ENCODE measurements at regions not wholly inside any gene's neighbourhood (a gene's known extent, or its start where the extent isn't known, plus 50 kb on each side); places are given as distances from the start of the nearest gene placed in this dataset.

DNA sequence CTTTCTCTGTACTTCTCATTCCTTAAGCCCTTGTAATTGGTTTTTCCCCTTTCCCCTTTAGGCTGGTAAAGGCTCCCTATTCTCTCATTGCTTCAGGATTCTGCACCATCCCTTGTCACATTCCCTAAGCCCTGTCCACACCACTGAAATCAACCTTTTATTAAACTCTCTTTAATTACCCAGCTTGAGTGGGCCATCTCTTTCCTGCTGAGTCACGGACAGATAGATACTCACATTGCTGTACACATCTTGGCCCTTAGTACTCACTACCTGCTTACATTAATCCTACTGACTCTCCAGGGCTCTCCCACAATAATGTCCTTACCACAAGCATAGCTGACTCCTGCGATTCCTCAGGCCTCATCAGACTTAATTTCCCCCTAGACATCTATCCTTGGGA is 94.0 kb upstream of the PCGF5 start:
- POLR2A ChIA-PET (ENCODE audit: low non-redundant PET) = no interaction called here
- no TSS peak for BruUV-seq (replicated peaks)
- CTCF ChIA-PET = no interaction called here

GRCh38 chr10:91127341-91128082 is 93.0 kb upstream of the PCGF5 start:
- no TSS peak for BruUV-seq (replicated peaks)
- CTCF ChIA-PET = no interaction called here
- POLR2A ChIA-PET (ENCODE audit: low non-redundant PET) = no interaction called here
- H3K36me3 ChIP-seq (ENCODE audit: insufficient read depth, low read length, poor library complexity, severe bottlenecking) = no peaks in the 10 kb centered on the region
- H3K4me3 ChIP-seq (ENCODE audit: low read depth, low read length, poor library complexity, severe bottlenecking) = no peak overlapping the region
- TF ChIP-seq, protein P1, sequence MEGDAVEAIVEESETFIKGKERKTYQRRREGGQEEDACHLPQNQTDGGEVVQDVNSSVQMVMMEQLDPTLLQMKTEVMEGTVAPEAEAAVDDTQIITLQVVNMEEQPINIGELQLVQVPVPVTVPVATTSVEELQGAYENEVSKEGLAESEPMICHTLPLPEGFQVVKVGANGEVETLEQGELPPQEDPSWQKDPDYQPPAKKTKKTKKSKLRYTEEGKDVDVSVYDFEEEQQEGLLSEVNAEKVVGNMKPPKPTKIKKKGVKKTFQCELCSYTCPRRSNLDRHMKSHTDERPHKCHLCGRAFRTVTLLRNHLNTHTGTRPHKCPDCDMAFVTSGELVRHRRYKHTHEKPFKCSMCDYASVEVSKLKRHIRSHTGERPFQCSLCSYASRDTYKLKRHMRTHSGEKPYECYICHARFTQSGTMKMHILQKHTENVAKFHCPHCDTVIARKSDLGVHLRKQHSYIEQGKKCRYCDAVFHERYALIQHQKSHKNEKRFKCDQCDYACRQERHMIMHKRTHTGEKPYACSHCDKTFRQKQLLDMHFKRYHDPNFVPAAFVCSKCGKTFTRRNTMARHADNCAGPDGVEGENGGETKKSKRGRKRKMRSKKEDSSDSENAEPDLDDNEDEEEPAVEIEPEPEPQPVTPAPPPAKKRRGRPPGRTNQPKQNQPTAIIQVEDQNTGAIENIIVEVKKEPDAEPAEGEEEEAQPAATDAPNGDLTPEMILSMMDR (conservative IDR thresholded peaks at IDR 0.05; ENCODE audit: low read depth, low read length) = no peak
- no peak for TF ChIP-seq EZH2 (IDR thresholded peaks at IDR 0.05; ENCODE audit: borderline replicate concordance, low read depth, low read length, poor library complexity, severe bottlenecking)
- no peak for DNase-seq (ENCODE audit: low spot score)
- intact Hi-C loops (cut with micrococcal nuclease; ENCODE audit: unreplicated experiment) = no loop called here
- H3K27ac ChIP-seq (ENCODE audit: low read depth, low read length, poor library complexity, severe bottlenecking) = no peak overlapping the region
- H3K27me3 ChIP-seq (replicated peaks; ENCODE audit: insufficient read depth, low read depth, low read length, poor library complexity) = no peaks in the 10 kb centered on the region
- no peaks in the 10 kb centered on the region for H3K4me1 ChIP-seq (ENCODE audit: insufficient read depth, low read length, poor library complexity, severe bottlenecking)
- H3K9me3 ChIP-seq (ENCODE audit: low read depth, low read length, poor library complexity, severe bottlenecking) = no peaks in the 10 kb centered on the region

More for the DNA sequence above, 94.0 kb upstream of the PCGF5 start:
- intact Hi-C loops (cut with micrococcal nuclease; ENCODE audit: unreplicated experiment) = no loop called here
- Histone ChIP-seq H3K4me3 (ENCODE audit: low read depth, low read length, poor library complexity, severe bottlenecking) (no peak overlapping the region), H3K36me3 (ENCODE audit: insufficient read depth, low read length, poor library complexity, severe bottlenecking) (no peaks in the 10 kb centered on the region), H3K27me3 (replicated peaks; ENCODE audit: insufficient read depth, low read depth, low read length, poor library complexity) (no peaks in the 10 kb centered on the region), H3K27ac (ENCODE audit: low read depth, low read length, poor library complexity, severe bottlenecking) (no peak overlapping the region), H3K9me3 (ENCODE audit: low read depth, low read length, poor library complexity, severe bottlenecking) (no peaks in the 10 kb centered on the region), H3K4me1 (ENCODE audit: insufficient read depth, low read length, poor library complexity, severe bottlenecking) (no peaks in the 10 kb centered on the region)
- TF ChIP-seq, protein P1 (conservative IDR thresholded peaks at IDR 0.05; ENCODE audit: low read depth, low read length) = no peak
- TF ChIP-seq EZH2 (IDR thresholded peaks at IDR 0.05; ENCODE audit: borderline replicate concordance, low read depth, low read length, poor library complexity, severe bottlenecking) = no peak
- no peak for DNase-seq (ENCODE audit: low spot score)

DNA sequence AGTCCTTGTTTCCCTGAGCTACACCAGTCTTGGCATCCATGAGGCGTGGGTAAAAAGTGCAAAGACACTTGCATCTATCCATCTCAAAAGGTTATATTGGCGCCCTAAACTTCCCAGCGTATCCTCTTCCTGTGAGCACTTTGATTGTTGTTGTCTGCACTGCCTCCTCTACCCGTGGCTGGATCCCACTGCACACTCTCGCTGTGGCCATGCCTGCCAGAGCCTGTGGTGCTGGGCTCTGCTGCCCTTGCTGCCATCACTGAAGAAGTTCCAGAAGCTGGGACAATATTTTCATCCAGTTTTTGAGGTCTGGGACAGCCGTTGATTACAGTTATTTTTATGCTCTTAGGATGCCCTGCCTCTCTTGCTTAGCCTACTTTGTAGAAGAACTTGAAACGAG is 85.3 kb upstream of the PCGF5 start:
- H3K4me3 ChIP-seq (ENCODE audit: low read depth, low read length, poor library complexity, severe bottlenecking) = no peak overlapping the region
- TF ChIP-seq EZH2 (IDR thresholded peaks at IDR 0.05; ENCODE audit: borderline replicate concordance, low read depth, low read length, poor library complexity, severe bottlenecking) = no peak
- TF ChIP-seq, protein P1 (conservative IDR thresholded peaks at IDR 0.05; ENCODE audit: low read depth, low read length) = no peak
- BruUV-seq (replicated peaks) = no TSS peak
- intact Hi-C loops (cut with micrococcal nuclease; ENCODE audit: unreplicated experiment) = no loop called here
- ChIA-PET CTCF (no interaction called here), POLR2A (ENCODE audit: low non-redundant PET) (no interaction called here)
- no peaks in the 10 kb centered on the region for H3K9me3 ChIP-seq (ENCODE audit: low read depth, low read length, poor library complexity, severe bottlenecking)
- no peak overlapping the region for H3K27ac ChIP-seq (ENCODE audit: low read depth, low read length, poor library complexity, severe bottlenecking)
- H3K27me3 ChIP-seq (replicated peaks; ENCODE audit: insufficient read depth, low read depth, low read length, poor library complexity) = no peaks in the 10 kb centered on the region
- H3K36me3 ChIP-seq (ENCODE audit: insufficient read depth, low read length, poor library complexity, severe bottlenecking) = no peaks in the 10 kb centered on the region
- no peaks in the 10 kb centered on the region for H3K4me1 ChIP-seq (ENCODE audit: insufficient read depth, low read length, poor library complexity, severe bottlenecking)
- no peak for DNase-seq (ENCODE audit: low spot score)

All from A673 (cell line).